Stomach (tissue), 8 donors: ENCODE measurements at regions not wholly inside any gene's neighbourhood (a gene's known extent, or its start where the extent isn't known, plus 50 kb on each side); places are given as distances from the start of the nearest gene placed in this dataset.

Experiments
- DNase-seq, 2 donors: peaks; one replicate each; pipeline versions ENCODE4 v3.0.0 to v3.0.0-alpha.2; 2013 to 2019
- H3K27ac ChIP-seq, 5 donors: fragments of 200-600 bp in 4 of 5; sonication (generic) in 4 of 5; one replicate each; pipeline ENCODE4 v1.5.1; 2013 to 2019; ENCODE audit warnings: mild to moderate bottlenecking in 1 of 5, moderate library complexity in 1 of 5
- H3K27me3 ChIP-seq, 3 donors: fragments of 200-600 bp; sonication (generic); one replicate each; pipeline ENCODE4 v1.5.1; 2017 to 2019; ENCODE audit warnings: mixed run types in 1 of 3
- H3K36me3 ChIP-seq, 4 donors: fragments of 200-600 bp; sonication (generic); 1 replicate in 3 of 4; 2 replicates in 1 of 4; pipeline ENCODE4 v1.5.1; 2016 to 2019
- H3K4me1 ChIP-seq, 4 donors: fragments of 200-600 bp; sonication (generic); one replicate each; pipeline ENCODE4 v1.5.1; 2016 to 2019
- H3K4me3 ChIP-seq, 4 donors: fragments of 200-600 bp; sonication (generic) in 3 of 4; one replicate each; pipeline ENCODE4 v1.5.1; 2016 to 2019; ENCODE audit warnings: mild to moderate bottlenecking in 1 of 4
- H3K9me3 ChIP-seq, 4 donors: fragments of 200-600 bp; sonication (generic); one replicate each; pipeline ENCODE4 v1.5.1; 2016 to 2019
- CTCF ChIP-seq, 7 experiments: fragments of 450-650 bp in 4 of 7; fragments of 200-600 bp in 3 of 7; sonication (generic) in 3 of 7; IDR thresholded peaks; one replicate each; pipeline ENCODE4 v1.5.1; 2016 to 2019; ENCODE audit warnings: antibody characterized with exemption in 7 of 7, control low read depth in 2 of 7, mild to moderate bottlenecking in 1 of 7
- EP300 ChIP-seq: sonication (generic); formaldehyde crosslinking; IDR thresholded peaks from one replicate; pipeline ENCODE4 v1.6.1; 2017; ENCODE audit warnings: antibody characterized with exemption
- POLR2A ChIP-seq, 4 donors: fragments of 450-650 bp; IDR thresholded peaks; one replicate each; pipeline ENCODE4 v1.6.1; 2016; ENCODE audit warnings: antibody characterized with exemption in 4 of 4, control low read depth in 2 of 4, mild to moderate bottlenecking in 1 of 4, moderate library complexity in 1 of 4
- POLR2AphosphoS5 ChIP-seq, 3 donors: sonication (generic); formaldehyde crosslinking; IDR thresholded peaks; one replicate each; pipeline ENCODE4 v1.6.1; 2016; ENCODE audit warnings: antibody characterized with exemption in 3 of 3
- WGBS, 5 donors: extraction: QIAGEN DNeasy Blood & Tissue Kit in 3 of 5; methylation state at CpG; one replicate each; pipeline versions ENCODE4 v1.1.5 to v1.1.7; 2013 to 2018; 5-methylcytosine and 5-hydroxymethylcytosine counted together
- intact Hi-C: fragments of 100-400 bp; cut with DNase I; formaldehyde crosslinking; loops from one replicate; pipeline ENCODE4 v1.15.1; 2023; ENCODE audit warnings: low total_unique reads
- donor health status: healthy with polysubstance abuse.
- donor health status: Bipolar disorder and iron deficiency.
- donor health status: healthy.

- Histone ChIP-seq H3K4me3 (no peak overlapping the region), H3K9me3 (no peaks in the 10 kb centered on the region), H3K4me1 (peaks cover 0 to 6% (median 2%) of the 10 kb centered on the region in 4 donors), H3K27ac (no peak overlapping the region), H3K36me3 (no peaks in the 10 kb centered on the region), H3K27me3 (no peaks in the 10 kb centered on the region)
- 58 to 69% (median 59%) methylated on average over 4 of the region's 4 CpGs for WGBS, 5 donors
- intact Hi-C loops, result no loop called here
- DNase-seq, result no peak
- TF ChIP-seq CTCF (IDR thresholded peaks at IDR 0.05) (no peak), POLR2A (IDR thresholded peaks at IDR 0.05) (no peak), EP300 (no peak), POLR2AphosphoS5 (IDR thresholded peaks at IDR 0.05) (no peak)
Measured at GRCh38 chr14:86712727-86713126, 1182.8 kb downstream of the FLRT2 start.

GRCh38 chr14:86712176-86712575, 1182.2 kb downstream of the FLRT2 start:
- no peaks in the 10 kb centered on the region for H3K27me3 ChIP-seq
- no peaks in the 10 kb centered on the region for H3K9me3 ChIP-seq
- H3K4me3 ChIP-seq, result no peak overlapping the region
- H3K27ac ChIP-seq, result no peak overlapping the region
- DNase-seq, result no peak
- intact Hi-C loops, result no loop called here
- 52 to 79% (median 70%) methylated on average over 1 of the region's 1 CpG for WGBS, 5 donors
- no peaks in the 10 kb centered on the region for H3K36me3 ChIP-seq
- TF ChIP-seq CTCF (IDR thresholded peaks at IDR 0.05) (no peak), POLR2AphosphoS5 (IDR thresholded peaks at IDR 0.05) (no peak), EP300 (no peak), POLR2A (IDR thresholded peaks at IDR 0.05) (no peak)
- H3K4me1 ChIP-seq, result peaks cover 0 to 6% (median 2%) of the 10 kb centered on the region in 4 donors

DNA sequence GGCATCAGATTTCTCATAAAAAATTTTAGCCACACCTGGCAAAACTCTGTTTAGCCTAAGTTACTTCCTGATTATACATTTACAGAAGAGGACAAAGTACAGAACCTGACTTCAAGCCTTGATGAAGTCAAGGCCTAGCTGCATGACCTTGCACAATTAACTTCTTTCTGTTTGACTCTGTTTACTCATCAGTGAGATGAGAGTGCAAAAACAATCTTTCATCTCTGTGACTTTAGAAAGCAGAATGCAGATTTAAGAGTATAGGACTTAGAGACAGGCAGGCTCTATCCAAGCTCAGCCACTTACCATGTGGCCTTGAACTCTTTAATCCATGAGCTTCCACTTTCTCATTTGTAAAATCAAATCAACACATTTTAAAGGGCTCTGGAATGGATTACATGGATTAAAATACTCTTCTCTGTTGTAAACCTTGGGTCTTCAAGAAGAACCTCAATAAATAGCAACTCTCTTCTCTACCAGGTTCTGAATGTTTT, 1178.9 kb downstream of the FLRT2 start:
- DNase-seq, result peak in 1 of 2 donors; percentile 72
- Histone ChIP-seq H3K4me3 (no peak overlapping the region), H3K27me3 (no peaks in the 10 kb centered on the region), H3K36me3 (no peaks in the 10 kb centered on the region), H3K9me3 (no peaks in the 10 kb centered on the region), H3K4me1 (peaks cover 0 to 6% (median 2%) of the 10 kb centered on the region in 4 donors), H3K27ac (peak overlapping the region in 3 of 5 donors; percentile 16 to 63 (median 38))
- TF ChIP-seq POLR2AphosphoS5 (IDR thresholded peaks at IDR 0.05) (peak in 2 of 3 donors; percentile 12 to 68), POLR2A (IDR thresholded peaks at IDR 0.05) (no peak)
- intact Hi-C loops, result no loop called here

DNA sequence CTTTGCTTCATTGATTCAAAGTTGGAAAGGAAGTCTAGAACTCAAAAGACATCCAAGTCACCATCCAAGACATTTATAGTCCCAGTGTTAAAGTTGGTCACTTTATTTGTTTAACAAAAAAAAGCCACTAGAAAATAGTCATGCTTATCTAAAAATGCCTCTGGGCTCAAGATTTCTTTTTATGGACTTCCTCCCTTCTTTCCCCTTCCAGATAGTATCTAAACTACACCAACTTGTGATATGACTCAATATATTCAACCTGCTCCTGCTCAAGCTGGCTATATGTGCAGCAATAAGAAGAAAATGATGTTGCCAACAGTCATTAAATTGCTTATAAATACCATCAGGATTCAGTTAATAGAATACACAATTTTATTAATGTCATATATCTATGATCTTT, 1177.1 kb downstream of the FLRT2 start:
- Histone ChIP-seq H3K36me3 (no peaks in the 10 kb centered on the region), H3K9me3 (no peaks in the 10 kb centered on the region), H3K4me3 (no peak overlapping the region), H3K27me3 (no peaks in the 10 kb centered on the region), H3K27ac (no peak overlapping the region), H3K4me1 (peaks cover 0 to 6% (median 2%) of the 10 kb centered on the region in 4 donors)
- no peak for DNase-seq
- TF ChIP-seq CTCF (IDR thresholded peaks at IDR 0.05) (no peak), POLR2A (IDR thresholded peaks at IDR 0.05) (no peak), EP300 (no peak), POLR2AphosphoS5 (IDR thresholded peaks at IDR 0.05) (no peak)
- intact Hi-C loops, result no loop called here

GRCh38 chr14:86683561-86683960, 1153.6 kb downstream of the FLRT2 start:
- 77 to 100% (median 93%) methylated on average over 1 of the region's 1 CpG for WGBS, 5 donors

More at GRCh38 chr14:86683561-86683960, 1153.6 kb downstream of the FLRT2 start:
- H3K4me1 ChIP-seq, result no peaks in the 10 kb centered on the region
- H3K27ac ChIP-seq, result no peak overlapping the region
- TF ChIP-seq EP300 (no peak), CTCF (IDR thresholded peaks at IDR 0.05) (no peak), POLR2A (IDR thresholded peaks at IDR 0.05) (no peak)
- H3K36me3 ChIP-seq, result no peaks in the 10 kb centered on the region
- no peak overlapping the region for H3K4me3 ChIP-seq
- H3K9me3 ChIP-seq, result peaks cover 0 to under 1% (median 0%) of the 10 kb centered on the region in 4 donors
- no peak for DNase-seq
- intact Hi-C loops, result no loop called here
- H3K27me3 ChIP-seq, result no peaks in the 10 kb centered on the region
